H9 (cell line): ENCODE measurements at regions not wholly inside any gene's neighbourhood (a gene's known extent, or its start where the extent isn't known, plus 50 kb on each side); places are given as distances from the start of the nearest gene placed in this dataset.

Experiments
- DNase-seq: peaks from one replicate; pipeline ENCODE4 v3.0.0-alpha.2; 2017
- H2AFZ ChIP-seq: one replicate; pipeline ENCODE4 v1.6.1; 2013; ENCODE audit warnings: mild to moderate bottlenecking, low read length, control low read depth, moderate library complexity
- H2AK5ac ChIP-seq: 2 replicates; pipeline ENCODE4 v1.6.1; 2013; ENCODE audit warnings: low read length, control low read depth, mixed read lengths; ENCODE audit not compliant: insufficient read length
- H2BK120ac ChIP-seq: one replicate; pipeline ENCODE4 v1.6.1; 2013; ENCODE audit warnings: low read depth, mild to moderate bottlenecking, low read length, control low read depth, inconsistent platforms; ENCODE audit not compliant: poor library complexity, severe bottlenecking
- H2BK12ac ChIP-seq: 2 replicates; pipeline ENCODE4 v1.6.1; 2013; ENCODE audit warnings: low read length, control low read depth, mixed read lengths, low read depth; ENCODE audit not compliant: insufficient read length
- H2BK15ac ChIP-seq: 2 replicates; pipeline ENCODE4 v1.6.1; 2013; ENCODE audit warnings: low read depth, low read length, control low read depth
- H2BK20ac ChIP-seq: one replicate; pipeline ENCODE4 v1.6.1; 2013; ENCODE audit warnings: low read depth, mild to moderate bottlenecking, low read length, control low read depth, inconsistent platforms; ENCODE audit not compliant: poor library complexity, severe bottlenecking
- H2BK5ac ChIP-seq: 2 replicates; pipeline ENCODE4 v1.6.1; 2013; ENCODE audit warnings: low read length, control low read depth, mixed read lengths; ENCODE audit not compliant: insufficient read length
- H3K14ac ChIP-seq: 2 replicates; pipeline ENCODE4 v1.6.1; 2013; ENCODE audit warnings: low read length, control low read depth; ENCODE audit not compliant: insufficient read depth
- H3K18ac ChIP-seq: 2 replicates; pipeline ENCODE4 v1.6.1; 2013; ENCODE audit warnings: low read depth, mild to moderate bottlenecking, mixed read lengths, low read length, control low read depth; ENCODE audit not compliant: insufficient read length
- H3K23ac ChIP-seq: 2 replicates; pipeline ENCODE4 v1.6.1; 2013; ENCODE audit warnings: low read length, control low read depth, mixed read lengths, low read depth; ENCODE audit not compliant: insufficient read length
- H3K23me2 ChIP-seq: 2 replicates; pipeline ENCODE4 v1.6.1; 2013; ENCODE audit warnings: low read depth, mild to moderate bottlenecking, mixed read lengths, low read length, control low read depth; ENCODE audit not compliant: insufficient read length, poor library complexity, severe bottlenecking
- H3K27ac ChIP-seq: 2 replicates; pipeline ENCODE4 v1.5.1; 2013; ENCODE audit warnings: low read length, control low read depth, mixed read lengths, low read depth; ENCODE audit not compliant: insufficient read length
- H3K27me3 ChIP-seq: 2 replicates; pipeline ENCODE4 v1.6.1; 2013; ENCODE audit warnings: low read length, control low read depth, inconsistent platforms; ENCODE audit not compliant: insufficient read depth
- H3K4ac ChIP-seq: 2 replicates; pipeline ENCODE4 v1.6.1; 2013; ENCODE audit warnings: low read depth, mild to moderate bottlenecking, control low read depth, inconsistent platforms, low read length, moderate library complexity
- H3K4me1 ChIP-seq: 2 replicates; pipeline ENCODE4 v1.6.1; 2013; ENCODE audit warnings: low read length, control low read depth, inconsistent platforms; ENCODE audit not compliant: insufficient read depth
- H3K4me2 ChIP-seq: 2 replicates; pipeline ENCODE4 v1.6.1; 2013; ENCODE audit warnings: low read length, control low read depth, mixed read lengths; ENCODE audit not compliant: insufficient read length, insufficient read depth
- H3K56ac ChIP-seq: 2 replicates; pipeline ENCODE4 v1.6.1; 2013; ENCODE audit warnings: low read depth, mild to moderate bottlenecking, mixed read lengths, low read length, control low read depth; ENCODE audit not compliant: insufficient read length
- H3K79me1 ChIP-seq: 2 replicates; pipeline ENCODE4 v1.6.1; 2013; ENCODE audit warnings: low read depth, mild to moderate bottlenecking, moderate library complexity, low read length, control low read depth, inconsistent platforms; ENCODE audit not compliant: insufficient read depth, poor library complexity, severe bottlenecking
- H3K79me2 ChIP-seq: 2 replicates; pipeline ENCODE4 v1.6.1; 2013; ENCODE audit warnings: low read length, control low read depth, inconsistent platforms; ENCODE audit not compliant: insufficient read depth
- H3K9ac ChIP-seq: 2 replicates; pipeline ENCODE4 v1.6.1; 2013; ENCODE audit warnings: low read length, control low read depth, mixed read lengths; ENCODE audit not compliant: insufficient read length; ENCODE audit errors: extremely low read depth
- H3K9me3 ChIP-seq: one replicate; pipeline ENCODE4 v1.6.1; 2013; ENCODE audit warnings: low read depth, low read length, inconsistent platforms; ENCODE audit not compliant: control insufficient read depth
- H3T11ph ChIP-seq: one replicate; pipeline ENCODE4 v1.6.1; 2013; ENCODE audit warnings: mild to moderate bottlenecking, low read length, control low read depth, inconsistent platforms
- H4K20me1 ChIP-seq: one replicate; pipeline ENCODE4 v1.6.1; 2013; ENCODE audit not compliant: control insufficient read depth, insufficient read length, insufficient read depth
- H4K5ac ChIP-seq: 2 replicates; pipeline ENCODE4 v1.6.1; 2013; ENCODE audit warnings: low read depth, mild to moderate bottlenecking, mixed read lengths, low read length, control low read depth; ENCODE audit not compliant: insufficient read length
- H4K8ac ChIP-seq: replicated peaks from 2 replicates; pipeline ENCODE4 v1.6.1; 2013; ENCODE audit warnings: low read length, control low read depth, mixed read lengths, low read depth; ENCODE audit not compliant: insufficient read length
- H4K91ac ChIP-seq: 2 replicates; pipeline ENCODE4 v1.6.1; 2013; ENCODE audit warnings: low read depth, mild to moderate bottlenecking, moderate library complexity, mixed read lengths, low read length, control low read depth; ENCODE audit not compliant: insufficient read length
- H3K27ac Mint-ChIP-seq, 3 experiments: 2 replicates in 2 of 3; 3 replicates in 1 of 3; pipeline ENCODE4 v1.8.0; 2020 to 2021; ENCODE audit warnings: mixed read lengths in 3 of 3, mild to moderate bottlenecking in 1 of 3, moderate library complexity in 1 of 3
- H3K27me3 Mint-ChIP-seq: 2 replicates; pipeline ENCODE4 v1.8.0; 2021; ENCODE audit warnings: low read depth, mild to moderate bottlenecking, moderate library complexity, mixed read lengths
- H3K36me3 Mint-ChIP-seq, 3 experiments: 2 replicates in 2 of 3; 3 replicates in 1 of 3; pipeline ENCODE4 v1.8.0; 2020 to 2021; ENCODE audit warnings: low read depth in 3 of 3, mixed read lengths in 3 of 3; ENCODE audit not compliant: insufficient read depth in 1 of 3
- H3K4me1 Mint-ChIP-seq, 2 experiments: 2 replicates each; pipeline ENCODE4 v1.8.0; 2020; ENCODE audit warnings: mixed read lengths in 2 of 2
- H3K4me3 Mint-ChIP-seq, 2 experiments: 2 replicates in 1 of 2; 3 replicates in 1 of 2; pipeline ENCODE4 v1.8.0; 2020 to 2021; ENCODE audit warnings: mild to moderate bottlenecking in 2 of 2, mixed read lengths in 2 of 2, moderate library complexity in 1 of 2
- H3K9me3 Mint-ChIP-seq, 2 experiments: 2 replicates in 1 of 2; 3 replicates in 1 of 2; pipeline ENCODE4 v1.8.0; 2020; ENCODE audit warnings: mild to moderate bottlenecking in 2 of 2, mixed read lengths in 2 of 2, moderate library complexity in 1 of 2
- CTCF ChIP-seq: fragments of 200-600 bp; sonication (generic); conservative IDR thresholded peaks from 3 replicates; pipeline ENCODE4 v1.8.0; 2021; ENCODE audit warnings: antibody characterized with exemption, mild to moderate bottlenecking
- WGBS: extraction: QIAGEN DNeasy Blood & Tissue Kit; methylation state at CpG from one replicate; pipeline ENCODE4 v1.1.7; 2013; ENCODE audit warnings: missing lambda C conversion rate, low lambda C conversion rate, mixed read lengths; ENCODE audit not compliant: insufficient read length; ENCODE audit errors: extremely low coverage; 5-methylcytosine and 5-hydroxymethylcytosine counted together

- no peak overlapping the region for H2BK15ac ChIP-seq
- peaks cover 6% of the 10 kb centered on the region for H3K4me1 ChIP-seq
- no peak overlapping the region for H4K5ac ChIP-seq
- no peak overlapping the region for H3K18ac ChIP-seq
- no peaks in the 10 kb centered on the region for H3K23me2 ChIP-seq
- no peak overlapping the region for H3K27ac Mint-ChIP-seq
- H3K79me2 ChIP-seq = no peaks in the 10 kb centered on the region
- H2BK20ac ChIP-seq = no peak overlapping the region
- no peak overlapping the region for H3K23ac ChIP-seq
- no peak overlapping the region for H4K91ac ChIP-seq
- H3K4me2 ChIP-seq = no peak overlapping the region
- WGBS = no CpG with 5 or more reads among the region's 1 CpG
- no peaks in the 10 kb centered on the region for H3K27me3 ChIP-seq
- H2AFZ ChIP-seq = no peak overlapping the region
- H3K14ac ChIP-seq = no peak overlapping the region
- no peak for TF ChIP-seq CTCF
- H2BK5ac ChIP-seq = no peak overlapping the region
- H3K56ac ChIP-seq = no peak overlapping the region
- peaks cover 9 to 10% of the 10 kb centered on the region in 2 experiments for H3K4me1 Mint-ChIP-seq
- no peak overlapping the region for H3K4me3 Mint-ChIP-seq
- no peaks in the 10 kb centered on the region for H4K20me1 ChIP-seq
- H3K9me3 Mint-ChIP-seq = no peaks in the 10 kb centered on the region
- H2BK120ac ChIP-seq = no peak overlapping the region
- H3K9me3 ChIP-seq = no peaks in the 10 kb centered on the region
- no peak for DNase-seq
- no peaks in the 10 kb centered on the region for H3K79me1 ChIP-seq
- H2BK12ac ChIP-seq = no peak overlapping the region
- no peak overlapping the region for H3T11ph ChIP-seq
- no peak overlapping the region for H3K4ac ChIP-seq
- no peak overlapping the region for H3K9ac ChIP-seq
- peaks cover 3% of the 10 kb centered on the region; the same call in 1 of the 2 replicates for H3K27me3 Mint-ChIP-seq
- H2AK5ac ChIP-seq = no peak overlapping the region
- no peak overlapping the region for H4K8ac ChIP-seq
- H3K36me3 Mint-ChIP-seq = no peaks in the 10 kb centered on the region
- no peak overlapping the region for H3K27ac ChIP-seq
Measured at GRCh38 chr6:20332441-20333006, 69.2 kb upstream of the E2F3 start.
